GM04503 (cell line): ENCODE measurements at regions not wholly inside any gene's neighbourhood (a gene's known extent, or its start where the extent isn't known, plus 50 kb on each side); places are given as distances from the start of the nearest gene placed in this dataset.
"Not testable (repeated sequence)": the region's sequence is repeated elsewhere in the genome, so short reads cannot be mapped to it uniquely, and the experiment has no call there.

Source experiments
- DNase-seq: peaks from one replicate; pipeline ENCODE4 v3.0.0-alpha.2; 2012; ENCODE audit warnings: low read depth

- no peak for DNase-seq
Observed at GRCh38 chr9:82911996-82912395, 150.9 kb downstream of the RASEF start.

DNA sequence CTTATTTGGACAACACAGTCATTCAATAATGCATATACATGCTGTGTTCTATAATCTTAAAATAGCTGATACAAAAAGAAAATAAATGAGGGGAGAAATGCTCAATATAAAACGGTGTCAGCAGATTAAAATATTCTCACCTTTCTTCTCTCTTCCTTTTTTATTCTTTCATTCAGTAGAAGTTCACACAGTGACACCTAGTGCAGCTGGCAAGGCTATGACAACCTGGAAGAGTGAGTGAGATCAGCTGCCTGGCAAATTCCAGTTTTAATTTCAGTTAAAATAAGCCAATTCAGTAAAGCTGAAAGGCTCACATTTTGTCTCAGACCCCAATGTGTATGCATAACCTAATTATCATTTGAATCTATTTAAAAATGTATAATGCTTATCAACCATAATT is 150.3 kb downstream of the RASEF start:
- DNase-seq: no peak

DNA sequence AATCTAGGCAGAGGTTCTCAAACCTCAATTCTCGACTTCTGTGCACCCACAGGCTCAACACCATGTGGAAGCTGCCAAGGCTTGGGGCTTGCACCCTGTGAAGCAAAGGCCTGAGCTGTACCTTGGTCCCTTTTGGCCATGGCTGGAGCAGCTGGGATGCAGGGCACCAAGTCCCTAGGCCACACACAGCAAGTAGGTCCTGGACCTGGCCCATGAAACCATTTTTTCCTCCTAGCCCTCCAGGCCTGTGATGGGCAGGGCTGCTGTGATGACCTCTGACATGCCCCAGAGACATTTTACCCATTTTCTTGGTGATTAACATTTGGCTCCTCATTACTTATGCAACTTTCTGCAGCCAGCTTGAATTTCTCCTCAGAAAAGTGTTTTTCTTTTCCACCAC is 146.7 kb downstream of the RASEF start:
- not testable (repeated sequence) for DNase-seq

DNA sequence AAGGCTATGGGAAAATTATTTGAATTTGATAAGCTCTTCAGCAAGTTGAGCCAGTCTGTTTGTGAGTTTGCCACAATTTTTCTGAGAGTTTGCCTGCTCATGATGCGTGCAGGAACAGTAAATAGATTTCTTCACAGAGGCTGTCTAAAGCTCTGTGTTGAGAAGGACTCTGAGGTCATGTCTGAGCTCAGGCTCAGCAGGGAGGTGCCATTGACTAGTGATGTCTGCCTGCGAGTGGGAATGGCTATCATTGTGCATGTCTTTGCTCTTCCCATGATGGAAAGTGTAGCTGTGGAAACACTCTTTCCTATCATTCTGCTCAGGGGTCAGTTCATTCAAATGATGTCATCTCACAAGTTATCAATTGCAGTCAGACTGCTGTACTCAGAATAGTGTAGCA is 142.8 kb downstream of the RASEF start:
- no peak for DNase-seq

DNA sequence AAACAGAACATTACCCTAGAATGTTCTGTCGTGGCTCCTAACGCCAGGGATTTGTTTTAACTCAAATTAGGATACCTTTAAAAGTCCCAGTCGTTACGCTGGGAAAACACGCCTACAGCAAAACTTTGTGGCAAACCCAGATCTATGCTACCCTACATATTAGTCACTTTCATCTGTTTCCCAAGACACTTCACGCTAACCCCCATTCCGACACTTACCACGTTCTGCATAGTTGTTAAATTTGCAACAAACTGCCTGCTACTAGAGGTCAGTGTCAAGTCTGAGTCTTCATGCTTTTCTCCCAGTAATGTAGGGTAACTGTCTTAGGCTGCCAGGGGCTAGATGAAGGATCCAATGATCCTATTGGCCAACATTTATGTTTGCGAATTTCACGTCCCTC is 140.3 kb downstream of the RASEF start:
- no peak for DNase-seq

DNA sequence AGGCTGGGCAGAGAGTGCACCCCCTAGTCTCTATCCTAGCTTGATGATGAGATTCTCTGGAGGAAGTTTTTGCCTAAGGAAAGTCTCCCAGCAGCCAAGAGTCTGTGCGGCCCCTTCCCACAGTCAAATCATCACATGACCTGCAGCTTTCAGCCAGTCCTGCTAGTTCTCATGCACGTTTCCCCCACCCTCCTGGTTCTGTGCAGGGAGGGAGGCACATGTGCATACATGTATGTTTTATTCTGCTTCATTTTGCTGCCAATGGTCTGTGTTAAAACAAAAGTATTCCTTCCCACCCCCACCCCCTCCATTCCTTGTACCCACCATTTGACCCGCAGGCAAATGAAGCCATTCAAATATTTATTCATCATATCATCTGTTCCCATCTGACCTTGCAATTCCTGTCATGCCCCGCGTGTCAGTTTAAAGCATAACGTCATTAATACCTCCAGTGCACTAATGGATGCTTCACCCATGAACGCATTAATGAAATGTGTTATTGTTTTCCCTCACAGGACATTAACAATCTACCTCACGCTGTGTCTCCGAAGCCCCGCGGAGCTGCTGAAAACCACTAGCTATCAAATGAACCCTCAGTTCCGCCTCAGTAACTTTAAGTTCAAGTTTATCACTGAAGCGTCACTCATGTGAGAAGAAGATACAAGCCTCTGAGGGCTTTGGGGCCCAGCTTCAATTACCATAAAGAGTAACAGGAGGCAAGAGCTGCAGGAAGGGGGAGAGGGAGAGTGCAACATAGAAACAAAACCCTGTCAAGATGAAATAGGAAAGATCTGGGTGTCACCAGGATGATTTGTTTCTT is 139.6 kb downstream of the RASEF start:
- DNase-seq: no peak

GRCh38 chr9:82923912-82924605 is 138.9 kb downstream of the RASEF start:
- DNase-seq: no peak
